ENCODE measurements at regions not wholly inside any gene's neighbourhood (a gene's known extent, or its start where the extent isn't known, plus 50 kb on each side); places are given as distances from the start of the nearest gene placed in this dataset.

DNA sequence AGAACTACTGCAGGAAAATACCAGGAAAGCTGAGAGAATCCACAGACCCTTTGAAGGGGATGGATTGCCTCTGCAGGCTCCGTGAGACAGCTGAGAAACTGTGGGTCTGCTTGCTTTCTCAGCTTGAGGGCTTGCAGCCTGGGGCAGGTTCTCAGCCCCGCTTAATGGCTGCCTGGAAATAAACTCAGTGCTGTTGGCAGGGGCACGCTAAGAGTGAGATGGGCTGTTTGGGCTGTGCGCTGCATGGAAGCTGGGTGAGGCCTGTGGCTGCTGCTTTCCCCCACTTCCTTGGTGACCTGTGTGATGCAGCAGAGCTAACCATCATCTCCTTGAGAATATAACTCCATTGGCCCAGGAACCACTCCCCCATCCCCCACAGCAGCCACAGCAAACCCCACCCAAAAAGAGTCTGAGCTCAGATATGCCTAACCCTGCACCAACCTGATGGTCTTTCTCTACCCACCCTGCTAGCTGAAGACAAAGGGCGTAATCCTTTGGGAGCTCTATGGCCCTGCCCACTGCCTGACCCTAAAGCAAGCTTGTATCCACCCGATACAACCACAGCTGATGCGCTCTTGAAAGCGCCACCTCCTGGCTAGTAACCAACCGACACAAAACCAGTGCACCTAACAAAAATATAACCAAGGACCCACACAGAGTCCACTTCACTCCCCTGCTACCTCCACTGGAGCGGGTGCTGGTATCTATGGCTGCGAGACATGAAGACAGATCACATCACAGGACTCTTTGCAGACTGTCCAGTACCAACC is 800.6 kb upstream of the MAP3K7 start:
- Histone ChIP-seq H3K36me3 (replicated peaks; ENCODE audit: low read depth, low read length) (no peaks in the 10 kb centered on the region), H3K27ac (ENCODE audit: low read length) (no peak overlapping the region), H3K4me2 (ENCODE audit: low read length) (no peak overlapping the region), H3K4me1 (ENCODE audit: low read length) (no peaks in the 10 kb centered on the region), H4K20me1 (ENCODE audit: insufficient read depth, low read length) (no peaks in the 10 kb centered on the region), H2AFZ (ENCODE audit: low read depth, low read length) (no peak overlapping the region), H3K79me2 (ENCODE audit: low read length) (no peaks in the 10 kb centered on the region), H3K9me3 (ENCODE audit: insufficient read depth, low read length) (no peaks in the 10 kb centered on the region), H3K9ac (ENCODE audit: low read length) (no peak overlapping the region), H3K4me3 (ENCODE audit: low read length) (no peak overlapping the region), H3K27me3 (ENCODE audit: low read depth, low read length) (no peaks in the 10 kb centered on the region)
- no peak for TF ChIP-seq EZH2phosphoT487 (IDR thresholded peaks at IDR 0.05; ENCODE audit: low read depth)
- TF ChIP-seq, protein P1, sequence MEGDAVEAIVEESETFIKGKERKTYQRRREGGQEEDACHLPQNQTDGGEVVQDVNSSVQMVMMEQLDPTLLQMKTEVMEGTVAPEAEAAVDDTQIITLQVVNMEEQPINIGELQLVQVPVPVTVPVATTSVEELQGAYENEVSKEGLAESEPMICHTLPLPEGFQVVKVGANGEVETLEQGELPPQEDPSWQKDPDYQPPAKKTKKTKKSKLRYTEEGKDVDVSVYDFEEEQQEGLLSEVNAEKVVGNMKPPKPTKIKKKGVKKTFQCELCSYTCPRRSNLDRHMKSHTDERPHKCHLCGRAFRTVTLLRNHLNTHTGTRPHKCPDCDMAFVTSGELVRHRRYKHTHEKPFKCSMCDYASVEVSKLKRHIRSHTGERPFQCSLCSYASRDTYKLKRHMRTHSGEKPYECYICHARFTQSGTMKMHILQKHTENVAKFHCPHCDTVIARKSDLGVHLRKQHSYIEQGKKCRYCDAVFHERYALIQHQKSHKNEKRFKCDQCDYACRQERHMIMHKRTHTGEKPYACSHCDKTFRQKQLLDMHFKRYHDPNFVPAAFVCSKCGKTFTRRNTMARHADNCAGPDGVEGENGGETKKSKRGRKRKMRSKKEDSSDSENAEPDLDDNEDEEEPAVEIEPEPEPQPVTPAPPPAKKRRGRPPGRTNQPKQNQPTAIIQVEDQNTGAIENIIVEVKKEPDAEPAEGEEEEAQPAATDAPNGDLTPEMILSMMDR (IDR thresholded peaks at IDR 0.05; ENCODE audit: low read depth, low read length), result no peak

DNA sequence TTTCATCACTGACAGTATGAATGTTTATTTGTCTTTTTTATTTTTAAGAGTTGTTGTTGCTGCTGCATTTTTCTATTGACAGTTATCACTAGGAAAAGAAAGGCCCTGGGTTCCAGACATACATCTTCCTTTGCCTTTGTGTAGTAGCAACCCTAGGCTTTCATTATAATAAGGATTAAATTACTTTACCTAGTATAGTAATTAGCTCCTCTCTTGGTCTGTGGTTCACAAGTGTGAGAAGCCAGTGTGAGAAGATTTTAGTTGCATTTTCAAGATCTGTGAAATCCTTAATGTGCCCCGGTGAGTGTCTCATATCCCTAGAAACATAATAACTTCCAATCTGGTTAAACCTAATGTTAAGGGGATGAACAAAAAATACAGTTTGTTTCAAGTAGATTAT is 799.3 kb upstream of the MAP3K7 start:
- H4K20me1 ChIP-seq (ENCODE audit: insufficient read depth, low read length), result no peaks in the 10 kb centered on the region
- H3K27me3 ChIP-seq (ENCODE audit: low read depth, low read length), result no peaks in the 10 kb centered on the region
- no peak overlapping the region for H3K27ac ChIP-seq (ENCODE audit: low read length)
- no peaks in the 10 kb centered on the region for H3K4me1 ChIP-seq (ENCODE audit: low read length)
- TF ChIP-seq, protein P1 (IDR thresholded peaks at IDR 0.05; ENCODE audit: low read depth, low read length), result no peak
- H3K4me3 ChIP-seq (ENCODE audit: low read length), result no peak overlapping the region
- no peak overlapping the region for H3K4me2 ChIP-seq (ENCODE audit: low read length)
- H3K9ac ChIP-seq (ENCODE audit: low read length), result no peak overlapping the region
- no peaks in the 10 kb centered on the region for H3K36me3 ChIP-seq (replicated peaks; ENCODE audit: low read depth, low read length)
- H2AFZ ChIP-seq (ENCODE audit: low read depth, low read length), result no peak overlapping the region
- H3K79me2 ChIP-seq (ENCODE audit: low read length), result no peaks in the 10 kb centered on the region
- no peaks in the 10 kb centered on the region for H3K9me3 ChIP-seq (ENCODE audit: insufficient read depth, low read length)

DNA sequence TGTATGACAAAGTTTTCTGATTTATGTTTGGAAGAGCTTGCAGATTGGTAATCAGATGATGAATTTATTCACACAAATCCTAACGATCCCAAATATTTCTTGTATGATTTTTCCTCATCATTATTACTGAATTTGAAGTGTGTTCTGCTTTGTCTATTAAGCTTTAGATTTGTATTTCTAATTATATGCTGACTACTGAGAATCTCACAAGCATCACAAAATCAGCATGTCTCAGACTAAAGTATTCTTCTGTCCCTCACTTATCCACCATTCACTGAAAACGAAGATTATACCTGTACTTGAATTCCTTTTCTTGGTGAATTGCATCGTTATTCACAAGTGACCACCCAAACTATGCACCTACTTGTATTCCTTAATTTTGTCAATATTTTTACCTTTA is 796.3 kb upstream of the MAP3K7 start:
- Histone ChIP-seq H3K4me2 (ENCODE audit: low read length) (no peak overlapping the region), H2AFZ (ENCODE audit: low read depth, low read length) (no peak overlapping the region), H3K9me3 (ENCODE audit: insufficient read depth, low read length) (no peaks in the 10 kb centered on the region), H3K27me3 (ENCODE audit: low read depth, low read length) (no peaks in the 10 kb centered on the region), H3K36me3 (replicated peaks; ENCODE audit: low read depth, low read length) (no peaks in the 10 kb centered on the region), H3K27ac (ENCODE audit: low read length) (no peak overlapping the region), H3K4me1 (ENCODE audit: low read length) (no peaks in the 10 kb centered on the region), H4K20me1 (ENCODE audit: insufficient read depth, low read length) (no peaks in the 10 kb centered on the region), H3K79me2 (ENCODE audit: low read length) (no peaks in the 10 kb centered on the region), H3K9ac (ENCODE audit: low read length) (no peak overlapping the region), H3K4me3 (ENCODE audit: low read length) (no peak overlapping the region)
- no peak for TF ChIP-seq EZH2phosphoT487 (IDR thresholded peaks at IDR 0.05; ENCODE audit: low read depth)
- TF ChIP-seq, protein P1 (IDR thresholded peaks at IDR 0.05; ENCODE audit: low read depth, low read length), result no peak

DNA sequence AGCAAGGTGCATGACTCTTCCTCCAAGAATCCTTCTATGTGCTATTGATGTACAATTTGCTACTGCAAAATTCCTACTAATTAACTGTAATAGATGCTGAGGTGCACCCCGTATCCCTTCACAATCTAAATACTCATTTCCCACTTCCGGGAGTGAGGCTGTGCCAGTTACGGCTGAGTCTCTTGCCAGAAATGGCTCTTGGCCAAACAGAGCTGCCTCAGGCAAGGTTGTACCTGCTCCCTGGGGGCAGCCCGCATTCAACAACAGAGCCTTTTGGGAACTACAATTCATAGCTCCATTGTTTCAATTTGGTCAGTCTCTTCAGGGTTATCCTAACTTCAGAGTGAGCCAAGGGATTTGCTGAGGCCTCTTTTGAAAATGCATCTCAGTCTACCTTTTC is 789.8 kb upstream of the MAP3K7 start:
- no peak overlapping the region for H3K27ac ChIP-seq (ENCODE audit: low read length)
- H2AFZ ChIP-seq (ENCODE audit: low read depth, low read length), result no peak overlapping the region
- H4K20me1 ChIP-seq (ENCODE audit: insufficient read depth, low read length), result no peaks in the 10 kb centered on the region
- no peaks in the 10 kb centered on the region for H3K27me3 ChIP-seq (ENCODE audit: low read depth, low read length)
- H3K4me1 ChIP-seq (ENCODE audit: low read length), result no peaks in the 10 kb centered on the region
- no peaks in the 10 kb centered on the region for H3K9me3 ChIP-seq (ENCODE audit: insufficient read depth, low read length)
- H3K4me2 ChIP-seq (ENCODE audit: low read length), result no peak overlapping the region
- H3K36me3 ChIP-seq (replicated peaks; ENCODE audit: low read depth, low read length), result no peaks in the 10 kb centered on the region
- no peak overlapping the region for H3K4me3 ChIP-seq (ENCODE audit: low read length)
- no peak overlapping the region for H3K9ac ChIP-seq (ENCODE audit: low read length)
- TF ChIP-seq, protein P1 (IDR thresholded peaks at IDR 0.05; ENCODE audit: low read depth, low read length), result no peak
- no peak for TF ChIP-seq EZH2phosphoT487 (IDR thresholded peaks at IDR 0.05; ENCODE audit: low read depth)
- no peaks in the 10 kb centered on the region for H3K79me2 ChIP-seq (ENCODE audit: low read length)

Measured in OCI-LY3 (cell line).